ENCODE measurements at regions not wholly inside any gene's neighbourhood (a gene's known extent, or its start where the extent isn't known, plus 50 kb on each side); places are given as distances from the start of the nearest gene placed in this dataset.
A peak's percentile ranks its signal among the peaks of the same experiment; 100 is the strongest.
"Not testable (repeated sequence)": the region's sequence is repeated elsewhere in the genome, so short reads cannot be mapped to it uniquely, and the experiment has no call there.

- DNase-seq (ENCODE audit: low read depth) = no peak
Observed at GRCh38 chr4:189825466-189825865, 115.2 kb upstream of the FRG1 start.

- DNase-seq (ENCODE audit: low read depth) = no peak
Observed at GRCh38 chr4:189826657-189827056, 114.0 kb upstream of the FRG1 start.

GRCh38 chr4:189828081-189828697, 112.5 kb upstream of the FRG1 start:
- DNase-seq (ENCODE audit: low read depth) = no peak

- DNase-seq (ENCODE audit: low read depth) = no peak
Observed at GRCh38 chr4:189832528-189832927, 108.1 kb upstream of the FRG1 start.

- DNase-seq (ENCODE audit: low read depth) = no peak
Observed at GRCh38 chr4:189834616-189835015, 106.1 kb upstream of the FRG1 start.

GRCh38 chr4:189835505-189835904, 105.2 kb upstream of the FRG1 start:
- no peak for DNase-seq (ENCODE audit: low read depth)

- DNase-seq (ENCODE audit: low read depth) = no peak
Observed at GRCh38 chr4:189837471-189837870, 103.2 kb upstream of the FRG1 start.

- no peak for DNase-seq (ENCODE audit: low read depth)
Observed at GRCh38 chr4:189838821-189839497, 101.7 kb upstream of the FRG1 start.

GRCh38 chr4:189840356-189840755, 100.3 kb upstream of the FRG1 start:
- no peak for DNase-seq (ENCODE audit: low read depth)

- no peak for DNase-seq (ENCODE audit: low read depth)
Observed at GRCh38 chr4:189843413-189844009, 97.2 kb upstream of the FRG1 start.

- peak; percentile 7 for DNase-seq (ENCODE audit: low read depth)
Observed at GRCh38 chr4:189845145-189845846, 95.4 kb upstream of the FRG1 start.

GRCh38 chr4:189846094-189846493, 94.6 kb upstream of the FRG1 start:
- not testable (repeated sequence) for DNase-seq (ENCODE audit: low read depth)

GRCh38 chr4:189846608-189847007, 94.1 kb upstream of the FRG1 start:
- not testable (repeated sequence) for DNase-seq (ENCODE audit: low read depth)

GRCh38 chr4:189848672-189849071, 92.0 kb upstream of the FRG1 start:
- not testable (repeated sequence) for DNase-seq (ENCODE audit: low read depth)

GRCh38 chr4:189850239-189850856, 90.3 kb upstream of the FRG1 start:
- DNase-seq (ENCODE audit: low read depth) = no peak

- DNase-seq (ENCODE audit: low read depth) = no peak
Observed at GRCh38 chr4:189858435-189858834, 82.2 kb upstream of the FRG1 start.

- DNase-seq (ENCODE audit: low read depth) = no peak
Observed at GRCh38 chr4:189861101-189861500, 79.6 kb upstream of the FRG1 start.

- DNase-seq (ENCODE audit: low read depth) = no peak
Observed at GRCh38 chr4:189869236-189869635, 71.4 kb upstream of the FRG1 start.

- DNase-seq (ENCODE audit: low read depth) = no peak
Observed at GRCh38 chr4:189870511-189871234, 70.0 kb upstream of the FRG1 start.

- DNase-seq (ENCODE audit: low read depth) = no peak
Observed at GRCh38 chr4:189874591-189874990, 66.1 kb upstream of the FRG1 start.

- not testable (repeated sequence) for DNase-seq (ENCODE audit: low read depth)
Observed at GRCh38 chr4:189881190-189881589, 59.5 kb upstream of the FRG1 start.

GRCh38 chr4:189888407-189888806, 52.3 kb upstream of the FRG1 start:
- DNase-seq (ENCODE audit: low read depth) = not testable (repeated sequence)
